ENCODE measurements at regions not wholly inside any gene's neighbourhood (a gene's known extent, or its start where the extent isn't known, plus 50 kb on each side); places are given as distances from the start of the nearest gene placed in this dataset.

GRCh38 chr17:14019186-14019956 is 49.9 kb upstream of the COX10 start:
- DNase-seq (ENCODE audit: low spot score) = peak; percentile 48

More at GRCh38 chr17:14019186-14019956, 49.9 kb upstream of the COX10 start:
- ATAC-seq = peak; percentile 80
